HG03175 (cell line): ENCODE measurements at regions not wholly inside any gene's neighbourhood (a gene's known extent, or its start where the extent isn't known, plus 50 kb on each side); places are given as distances from the start of the nearest gene placed in this dataset.
"Not testable (repeated sequence)": the region's sequence is repeated elsewhere in the genome, so short reads cannot be mapped to it uniquely, and the experiment has no call there.

Experiments used
- ATAC-seq: cut with Tn5 transposase; IDR thresholded peaks from one replicate; pipeline ENCODE4 v1.9.1; 2021; ENCODE audit warnings: mild to moderate bottlenecking, moderate library complexity; ENCODE audit not compliant: unreplicated experiment

DNA sequence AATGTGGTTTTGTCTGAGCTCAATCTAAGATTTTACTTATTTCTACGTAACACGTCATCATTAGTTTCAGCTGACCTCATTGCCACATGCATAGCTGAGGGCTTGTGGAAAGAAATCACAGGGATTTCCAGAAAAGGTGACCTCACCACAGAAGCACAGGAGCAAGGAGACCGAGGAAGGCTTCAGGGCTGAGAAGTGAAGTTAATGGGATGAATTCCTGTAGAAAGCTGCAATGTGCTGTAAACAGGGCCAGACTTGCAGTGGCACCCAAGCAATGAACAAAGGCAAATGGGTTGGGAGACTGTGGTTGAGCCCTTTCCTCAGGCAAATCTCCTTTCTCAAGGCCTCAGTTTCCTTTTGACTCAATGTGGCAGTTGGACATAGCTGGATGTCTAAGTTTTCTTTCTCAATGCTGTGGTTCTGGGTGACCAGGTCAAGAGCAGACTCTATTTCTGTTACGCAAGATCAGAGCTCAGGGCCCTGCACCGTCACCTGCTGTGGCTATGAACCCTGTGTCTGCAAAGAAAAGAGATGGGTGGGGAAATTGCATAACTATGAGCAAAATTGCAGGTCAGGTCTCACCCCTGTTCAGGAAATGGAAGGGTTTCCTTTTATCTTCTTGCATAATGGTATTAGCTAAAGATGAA, 252.2 kb upstream of the TBL1XR1 start:
- ATAC-seq: peak; percentile 86

DNA sequence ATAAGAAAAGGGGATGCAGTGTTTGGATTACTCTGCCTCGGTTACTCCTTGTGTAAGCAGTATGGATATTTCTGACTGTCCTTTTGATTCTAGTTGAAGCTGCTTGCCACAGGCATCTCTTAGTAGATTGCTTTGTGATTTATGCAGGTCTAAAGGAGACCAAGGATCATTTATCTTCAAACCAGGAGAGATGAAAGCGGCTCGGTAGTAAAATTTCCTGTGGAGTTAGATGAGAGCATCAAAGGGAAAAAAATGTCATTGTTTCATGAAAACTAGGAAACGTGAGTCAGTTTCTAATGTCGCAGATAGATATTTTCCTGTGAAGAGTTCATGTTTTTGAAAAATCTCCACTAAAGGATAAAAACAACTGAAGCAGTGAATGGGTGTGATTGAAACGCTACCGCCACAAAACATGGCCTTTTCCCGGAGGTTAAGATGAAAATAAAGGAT, 254.0 kb upstream of the TBL1XR1 start:
- no peak for ATAC-seq

DNA sequence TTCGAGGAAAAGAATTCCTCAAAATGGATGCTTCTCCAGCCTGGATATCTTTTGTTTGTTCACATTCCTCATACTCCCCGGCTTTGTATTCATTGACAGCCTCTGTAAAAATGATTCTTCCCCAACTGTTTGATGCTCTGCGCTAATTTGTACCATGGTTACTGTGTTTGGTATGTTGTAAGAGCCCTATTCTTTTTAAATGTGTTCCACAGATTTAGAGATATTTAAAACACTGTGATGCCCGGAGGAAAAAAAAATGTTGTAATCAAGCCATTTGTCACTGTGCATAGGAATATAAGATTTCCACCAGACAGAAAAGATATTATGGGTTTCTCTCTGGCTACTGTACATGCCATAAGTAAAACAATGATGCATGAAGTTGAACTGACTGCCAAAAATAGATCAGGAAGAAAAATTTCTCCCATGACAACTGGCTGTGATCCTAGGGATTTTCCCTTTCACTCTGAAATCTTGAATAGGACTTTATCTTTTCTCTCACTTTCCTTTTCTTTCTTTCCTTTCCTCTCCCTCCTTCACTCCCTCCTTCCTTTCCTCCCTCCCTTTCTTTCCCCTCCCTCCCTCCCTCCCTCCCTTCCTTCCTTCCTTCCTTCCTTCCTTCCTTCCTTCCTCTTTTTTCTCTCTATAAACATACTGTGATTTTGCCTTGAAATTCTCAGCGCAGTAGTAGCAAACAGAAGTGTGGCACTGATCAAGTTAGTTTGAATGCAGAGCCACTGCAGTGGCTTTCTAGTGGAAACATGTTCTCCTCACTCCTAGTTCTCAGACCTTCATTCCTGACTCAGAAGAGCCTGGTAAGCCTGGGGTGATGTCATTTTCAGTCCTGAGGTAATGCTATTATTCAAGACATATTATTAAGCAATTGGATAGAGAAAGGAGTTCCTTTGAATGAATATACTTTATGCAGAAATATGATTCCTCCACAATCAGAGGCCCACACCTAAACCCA, 254.9 kb upstream of the TBL1XR1 start:
- no peak for ATAC-seq

GRCh38 chr3:177452831-177453450, 255.7 kb upstream of the TBL1XR1 start:
- ATAC-seq: no peak

DNA sequence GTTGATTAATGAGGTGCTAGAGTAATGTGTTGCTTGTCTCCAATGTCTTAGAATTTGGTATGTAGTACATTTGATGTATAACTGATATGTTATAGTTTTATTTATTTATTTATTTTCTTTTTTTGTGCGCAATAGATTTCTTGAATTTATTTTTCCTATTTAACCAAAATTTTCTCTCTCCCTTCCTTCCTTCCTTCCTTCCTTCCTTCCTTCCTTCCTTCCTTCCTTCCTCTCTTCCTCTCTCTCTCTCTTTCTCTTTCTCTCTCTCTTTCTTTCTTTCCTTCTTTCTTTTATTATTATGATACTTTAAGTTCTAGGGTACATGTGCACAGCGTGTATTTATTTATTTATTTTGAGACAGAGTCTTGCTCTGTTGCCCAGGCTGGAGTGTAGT, 256.2 kb upstream of the TBL1XR1 start:
- no peak for ATAC-seq

- not testable (repeated sequence) for ATAC-seq
These were observed 259.9 kb upstream of the TBL1XR1 start for GRCh38 chr3:177457204-177457603.

- ATAC-seq: no peak
These were observed 262.1 kb upstream of the TBL1XR1 start for GRCh38 chr3:177459401-177459800.

DNA sequence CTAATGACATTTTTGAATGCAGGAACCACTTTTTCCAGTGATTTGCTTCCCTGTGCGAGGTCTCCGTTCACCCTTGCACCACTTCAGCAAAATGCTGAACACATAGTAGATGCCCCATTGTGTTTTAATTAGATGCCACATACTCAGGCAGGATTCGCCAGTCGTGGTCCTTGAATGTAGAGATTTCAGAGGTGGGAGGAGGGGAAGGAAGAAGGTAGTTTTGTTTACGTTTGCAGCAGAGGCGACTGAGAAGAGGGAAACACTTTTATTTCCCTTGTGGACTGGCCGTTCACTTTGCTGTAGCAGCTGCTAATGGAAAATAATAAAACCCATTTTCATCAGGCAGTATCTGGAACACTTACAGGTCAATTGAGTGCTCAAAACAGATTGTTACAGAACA, 262.8 kb upstream of the TBL1XR1 start:
- ATAC-seq: no peak

- ATAC-seq: no peak
These were observed 264.5 kb upstream of the TBL1XR1 start for GRCh38 chr3:177461765-177462164.

GRCh38 chr3:177463341-177463740, 266.1 kb upstream of the TBL1XR1 start:
- ATAC-seq: not testable (repeated sequence)

GRCh38 chr3:177463863-177464262, 266.6 kb upstream of the TBL1XR1 start:
- ATAC-seq: no peak

DNA sequence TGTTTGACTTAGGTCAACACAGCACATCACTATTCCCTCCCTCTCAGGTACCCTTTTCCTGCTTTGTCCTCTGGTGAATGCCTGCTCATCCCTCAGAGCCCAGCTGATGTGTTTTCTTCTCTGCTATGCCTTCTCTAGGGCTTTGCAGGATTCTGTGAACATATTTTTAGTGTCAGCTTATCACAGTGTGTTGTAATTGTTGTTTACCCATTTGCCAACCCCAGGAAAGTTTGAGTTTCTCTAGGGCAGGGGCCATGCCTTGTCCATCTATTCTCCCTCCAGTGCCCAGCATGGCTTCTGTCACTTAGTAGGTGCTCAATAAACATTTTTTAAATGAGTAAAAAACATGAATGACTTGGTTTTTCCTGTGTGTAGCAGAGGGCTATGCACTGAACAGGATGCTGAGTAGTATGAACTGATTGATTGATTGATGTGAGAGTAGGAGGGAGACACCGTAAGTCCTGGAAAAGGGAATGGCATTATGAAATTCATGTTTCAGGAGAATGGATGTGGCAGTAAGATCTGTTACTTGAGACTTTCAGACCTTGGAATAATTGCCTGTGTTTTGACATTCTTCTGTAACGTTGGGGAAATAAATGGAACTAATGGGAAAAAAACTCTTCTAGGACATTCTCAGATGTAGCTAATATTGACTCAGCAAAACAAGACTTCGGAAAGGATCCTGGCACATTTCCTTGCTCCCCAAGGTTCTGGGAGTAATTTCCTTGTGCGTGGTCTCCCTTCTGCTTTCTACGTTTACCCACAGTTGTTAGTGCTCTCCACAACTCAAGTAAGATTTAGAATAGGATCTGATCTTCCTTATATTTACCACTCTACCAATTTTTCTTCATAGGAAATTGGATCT, 267.3 kb upstream of the TBL1XR1 start:
- no peak for ATAC-seq

GRCh38 chr3:177465257-177465642, 268.0 kb upstream of the TBL1XR1 start:
- no peak for ATAC-seq

DNA sequence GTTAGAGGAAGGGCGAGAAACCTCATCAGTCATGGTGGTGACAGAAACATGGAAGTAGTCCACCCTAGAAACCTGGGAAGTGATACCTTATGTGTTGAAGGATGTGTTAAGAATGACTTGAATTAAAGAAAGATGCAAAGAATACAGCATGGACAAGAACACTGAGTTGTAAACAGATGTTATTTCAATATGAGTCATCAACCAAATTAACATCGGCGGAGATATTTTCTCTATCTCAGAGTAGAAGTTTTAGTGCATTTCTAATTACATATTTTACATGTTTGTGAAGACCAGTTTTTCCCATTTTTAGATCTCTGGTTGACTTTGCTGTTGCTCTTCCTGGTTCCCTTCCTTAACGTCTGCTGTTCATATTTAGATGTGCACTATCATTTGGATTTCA, 268.8 kb upstream of the TBL1XR1 start:
- ATAC-seq: no peak

DNA sequence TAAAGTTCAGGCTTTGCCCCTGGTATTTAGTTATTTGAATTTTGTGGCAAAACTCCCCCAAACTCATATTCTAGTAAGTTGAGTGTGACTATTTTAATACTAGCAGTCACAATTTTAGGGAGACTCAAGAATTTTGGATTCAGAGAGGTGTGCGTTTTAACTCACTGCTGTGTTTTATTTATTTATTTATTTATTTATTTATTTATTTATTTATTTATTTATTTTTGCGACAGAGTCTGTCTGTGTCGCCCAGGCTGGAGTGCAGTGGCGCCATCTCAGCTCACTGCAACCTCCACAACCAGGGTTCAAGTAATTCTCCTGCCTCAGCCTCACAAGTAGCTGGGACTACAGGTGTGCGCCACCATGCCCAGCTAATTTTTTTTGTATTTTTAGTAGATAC, 269.3 kb upstream of the TBL1XR1 start:
- not testable (repeated sequence) for ATAC-seq

GRCh38 chr3:177467247-177467985, 270.1 kb upstream of the TBL1XR1 start:
- no peak for ATAC-seq

- ATAC-seq: no peak
These were observed 271.0 kb upstream of the TBL1XR1 start for GRCh38 chr3:177468331-177468730.

GRCh38 chr3:177468816-177469215, 271.5 kb upstream of the TBL1XR1 start:
- no peak for ATAC-seq

DNA sequence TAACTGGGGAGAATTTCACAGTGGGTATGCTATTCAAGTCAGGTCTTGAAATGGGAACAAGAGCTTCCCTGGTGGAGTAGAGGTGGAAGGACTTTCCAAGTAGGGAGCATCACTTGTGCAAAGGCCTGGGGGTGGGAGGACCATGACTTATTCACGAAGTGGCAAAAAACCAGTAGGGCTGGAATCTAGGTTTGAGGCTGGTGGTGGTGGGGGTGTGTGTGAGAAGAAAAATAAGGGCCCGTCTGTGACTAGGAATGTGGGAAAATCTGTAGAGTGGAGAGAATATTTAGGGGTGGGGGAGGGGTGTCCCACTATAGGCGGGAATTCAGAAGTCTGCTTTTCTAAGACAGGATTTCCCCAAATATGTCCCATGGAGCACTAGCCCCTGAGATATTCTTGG, 271.9 kb upstream of the TBL1XR1 start:
- ATAC-seq: no peak
